HG02678 (cell line): ENCODE measurements at regions not wholly inside any gene's neighbourhood (a gene's known extent, or its start where the extent isn't known, plus 50 kb on each side); places are given as distances from the start of the nearest gene placed in this dataset.

Experiments
- ATAC-seq: cut with Tn5 transposase; IDR thresholded peaks from one replicate; pipeline ENCODE4 v1.9.1; 2021; ENCODE audit warnings: mild to moderate bottlenecking, moderate library complexity; ENCODE audit not compliant: unreplicated experiment

- ATAC-seq = no peak
These were observed 181.7 kb upstream of the VRK2 start for GRCh38 chr2:57864926-57865325.

GRCh38 chr2:57867730-57868129, 178.9 kb upstream of the VRK2 start:
- no peak for ATAC-seq

GRCh38 chr2:57868619-57869139, 177.9 kb upstream of the VRK2 start:
- ATAC-seq = no peak

GRCh38 chr2:57869758-57870344, 176.8 kb upstream of the VRK2 start:
- no peak for ATAC-seq

GRCh38 chr2:57876313-57876712, 170.3 kb upstream of the VRK2 start:
- ATAC-seq = peak; percentile 63

GRCh38 chr2:57877811-57878170, 168.8 kb upstream of the VRK2 start:
- ATAC-seq = no peak

- ATAC-seq = no peak
These were observed 168.3 kb upstream of the VRK2 start for GRCh38 chr2:57878171-57878865.

GRCh38 chr2:57878866-57879210, 167.8 kb upstream of the VRK2 start:
- ATAC-seq = no peak

GRCh38 chr2:57880446-57880845, 166.2 kb upstream of the VRK2 start:
- no peak for ATAC-seq

- no peak for ATAC-seq
These were observed 165.6 kb upstream of the VRK2 start for GRCh38 chr2:57880967-57881366.

GRCh38 chr2:57881998-57882888, 164.4 kb upstream of the VRK2 start:
- ATAC-seq = no peak

GRCh38 chr2:57882895-57883515, 163.6 kb upstream of the VRK2 start:
- ATAC-seq = no peak

- ATAC-seq = no peak
These were observed 162.3 kb upstream of the VRK2 start for GRCh38 chr2:57884281-57884680.

- no peak for ATAC-seq
These were observed 160.9 kb upstream of the VRK2 start for GRCh38 chr2:57885742-57886141.

- no peak for ATAC-seq
These were observed 160.3 kb upstream of the VRK2 start for GRCh38 chr2:57886161-57886786.

- no peak for ATAC-seq
These were observed 158.1 kb upstream of the VRK2 start for GRCh38 chr2:57888463-57888862.

- peak; percentile 41 for ATAC-seq
These were observed 156.1 kb upstream of the VRK2 start for GRCh38 chr2:57890464-57890863.

GRCh38 chr2:57891086-57891712, 155.4 kb upstream of the VRK2 start:
- ATAC-seq = no peak

- ATAC-seq = peak; percentile 73
These were observed 153.7 kb upstream of the VRK2 start for GRCh38 chr2:57892920-57893319.

- no peak for ATAC-seq
These were observed 153.3 kb upstream of the VRK2 start for GRCh38 chr2:57893347-57893746.
